GM19023 (cell line): ENCODE measurements at regions not wholly inside any gene's neighbourhood (a gene's known extent, or its start where the extent isn't known, plus 50 kb on each side); places are given as distances from the start of the nearest gene placed in this dataset.

ENCODE experiments used
- ATAC-seq: cut with Tn5 transposase; IDR thresholded peaks from one replicate; pipeline ENCODE4 v1.9.1; 2021; ENCODE audit warnings: mild to moderate bottlenecking, moderate library complexity; ENCODE audit not compliant: unreplicated experiment

GRCh38 chr6:95142101-95142500, 435.2 kb upstream of the MANEA start:
- no peak for ATAC-seq

GRCh38 chr6:95142661-95143335, 434.5 kb upstream of the MANEA start:
- no peak for ATAC-seq

- ATAC-seq = no peak
Measured at GRCh38 chr6:95143408-95144180, 433.7 kb upstream of the MANEA start.

GRCh38 chr6:95145457-95145856, 431.9 kb upstream of the MANEA start:
- no peak for ATAC-seq

GRCh38 chr6:95159557-95159956, 417.8 kb upstream of the MANEA start:
- ATAC-seq = no peak

- no peak for ATAC-seq
Measured at GRCh38 chr6:95169775-95170174, 407.6 kb upstream of the MANEA start.

- ATAC-seq = no peak
Measured at GRCh38 chr6:95175927-95176675, 401.2 kb upstream of the MANEA start.

- no peak for ATAC-seq
Measured at GRCh38 chr6:95185874-95186273, 391.5 kb upstream of the MANEA start.

- ATAC-seq = no peak
Measured at GRCh38 chr6:95186710-95187109, 390.6 kb upstream of the MANEA start.

- ATAC-seq = no peak
Measured at GRCh38 chr6:95197590-95197989, 379.7 kb upstream of the MANEA start.

- peak; percentile 91 for ATAC-seq
Measured at GRCh38 chr6:95203153-95203754, 374.1 kb upstream of the MANEA start.

- ATAC-seq = no peak
Measured at GRCh38 chr6:95204178-95204577, 373.2 kb upstream of the MANEA start.

GRCh38 chr6:95208621-95209020, 368.7 kb upstream of the MANEA start:
- no peak for ATAC-seq

GRCh38 chr6:95209074-95209473, 368.3 kb upstream of the MANEA start:
- no peak for ATAC-seq

- no peak for ATAC-seq
Measured at GRCh38 chr6:95216555-95216954, 360.8 kb upstream of the MANEA start.

- no peak for ATAC-seq
Measured at GRCh38 chr6:95227351-95227750, 350.0 kb upstream of the MANEA start.

GRCh38 chr6:95228636-95229035, 348.7 kb upstream of the MANEA start:
- no peak for ATAC-seq

- no peak for ATAC-seq
Measured at GRCh38 chr6:95230071-95230740, 347.1 kb upstream of the MANEA start.

- ATAC-seq = no peak
Measured at GRCh38 chr6:95231416-95231815, 345.9 kb upstream of the MANEA start.

- ATAC-seq = no peak
Measured at GRCh38 chr6:95232446-95232845, 344.9 kb upstream of the MANEA start.

GRCh38 chr6:95233879-95234278, 343.5 kb upstream of the MANEA start:
- no peak for ATAC-seq
